GM12801 (cell line): ENCODE measurements at regions not wholly inside any gene's neighbourhood (a gene's known extent, or its start where the extent isn't known, plus 50 kb on each side); places are given as distances from the start of the nearest gene placed in this dataset.

Source experiments
- CTCF ChIP-seq: IDR thresholded peaks from one replicate; pipeline ENCODE4 v1.5.1; 2011; ENCODE audit warnings: control low read depth; ENCODE audit not compliant: insufficient read length; ENCODE audit errors: extremely low read depth

GRCh38 chr1:98098473-98098872 is 177.6 kb upstream of the DPYD start:
- no peak for TF ChIP-seq CTCF

GRCh38 chr1:98090351-98090750 is 169.5 kb upstream of the DPYD start:
- TF ChIP-seq CTCF, result no peak

GRCh38 chr1:98088381-98088780 is 167.5 kb upstream of the DPYD start:
- no peak for TF ChIP-seq CTCF

- no peak for TF ChIP-seq CTCF
These were observed 166.1 kb upstream of the DPYD start for GRCh38 chr1:98086796-98087441.

GRCh38 chr1:98086156-98086555 is 165.3 kb upstream of the DPYD start:
- no peak for TF ChIP-seq CTCF

- no peak for TF ChIP-seq CTCF
These were observed 163.4 kb upstream of the DPYD start for GRCh38 chr1:98084188-98084587.

GRCh38 chr1:98081944-98082343 is 161.1 kb upstream of the DPYD start:
- TF ChIP-seq CTCF, result no peak
